GM12874 (cell line): ENCODE measurements at regions not wholly inside any gene's neighbourhood (a gene's known extent, or its start where the extent isn't known, plus 50 kb on each side); places are given as distances from the start of the nearest gene placed in this dataset.

Source experiments
- CTCF ChIP-seq: IDR thresholded peaks from 2 replicates; pipeline ENCODE4 v1.5.1; 2011; ENCODE audit warnings: low read depth, mild to moderate bottlenecking, control low read depth, low read length, moderate library complexity; ENCODE audit not compliant: insufficient read depth

GRCh38 chr9:1962122-1962521, 53.0 kb upstream of the SMARCA2 start:
- no peak for TF ChIP-seq CTCF

- TF ChIP-seq CTCF, result no peak
Measured at GRCh38 chr9:1962588-1963106, 52.5 kb upstream of the SMARCA2 start.

- TF ChIP-seq CTCF, result no peak
Measured at GRCh38 chr9:1964093-1964492, 51.1 kb upstream of the SMARCA2 start.
